ENCODE measurements at regions not wholly inside any gene's neighbourhood (a gene's known extent, or its start where the extent isn't known, plus 50 kb on each side); places are given as distances from the start of the nearest gene placed in this dataset.
"Not testable (repeated sequence)": the region's sequence is repeated elsewhere in the genome, so short reads cannot be mapped to it uniquely, and the experiment has no call there.

GRCh38 chr7:25598765-25599164 lies 370.5 kb upstream of the NPVF start:
- TF ChIP-seq POLR2AphosphoS5 (IDR thresholded peaks at IDR 0.05) (no peak), EP300 (IDR thresholded peaks at IDR 0.05) (no peak)
- H3K36me3 ChIP-seq: no peaks in the 10 kb centered on the region
- no peak overlapping the region for H3K4me3 ChIP-seq
- H3K4me1 ChIP-seq: peaks cover 0 to 9% (median 0%) of the 10 kb centered on the region in 4 donors
- intact Hi-C loops (cut with DNase I): no loop called here
- no peaks in the 10 kb centered on the region for H3K9me3 ChIP-seq
- no peak overlapping the region for H3K27ac ChIP-seq (replicated peaks in 1 of 4)
- no peaks in the 10 kb centered on the region for H3K27me3 ChIP-seq
- 90% methylated on average over 5 of the region's 5 CpGs for WGBS
- DNase-seq (ENCODE audit: extremely low spot score): peak; percentile 74

DNA sequence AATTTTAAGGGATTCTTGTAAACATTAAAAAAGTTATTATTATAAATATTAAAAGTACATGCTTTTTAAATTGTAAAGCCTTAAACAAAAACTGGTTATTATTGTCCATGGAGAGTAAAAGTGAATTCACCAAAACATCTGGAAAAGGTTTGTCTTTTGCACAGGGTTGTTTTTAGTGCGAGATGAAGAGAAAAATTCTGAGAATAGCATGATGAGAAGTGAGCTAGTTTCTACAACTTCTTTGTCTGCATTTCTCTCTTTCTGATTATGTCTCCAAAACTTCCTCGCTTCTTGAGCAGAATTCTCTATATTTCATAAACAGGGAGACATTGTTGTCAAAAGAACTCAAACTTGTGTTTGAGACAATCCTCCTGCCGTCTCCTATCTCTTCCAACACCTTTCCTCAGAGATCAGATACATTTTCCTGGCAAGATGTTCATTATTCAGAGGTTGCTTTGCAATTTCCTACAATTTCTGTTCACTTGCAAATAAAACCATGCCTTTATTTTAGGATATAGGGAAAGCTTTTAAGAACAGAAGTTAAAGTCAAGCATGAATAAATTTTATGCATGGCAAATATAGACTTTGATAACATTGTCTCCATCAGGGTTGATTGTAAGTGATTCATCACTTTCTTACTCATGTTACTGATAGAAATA lies 372.1 kb upstream of the NPVF start:
- TF ChIP-seq EP300 (IDR thresholded peaks at IDR 0.05) (no peak), POLR2AphosphoS5 (IDR thresholded peaks at IDR 0.05) (no peak), POLR2A (IDR thresholded peaks at IDR 0.05; ENCODE audit: low read depth) (no peak)
- TF ChIP-seq, protein P1, sequence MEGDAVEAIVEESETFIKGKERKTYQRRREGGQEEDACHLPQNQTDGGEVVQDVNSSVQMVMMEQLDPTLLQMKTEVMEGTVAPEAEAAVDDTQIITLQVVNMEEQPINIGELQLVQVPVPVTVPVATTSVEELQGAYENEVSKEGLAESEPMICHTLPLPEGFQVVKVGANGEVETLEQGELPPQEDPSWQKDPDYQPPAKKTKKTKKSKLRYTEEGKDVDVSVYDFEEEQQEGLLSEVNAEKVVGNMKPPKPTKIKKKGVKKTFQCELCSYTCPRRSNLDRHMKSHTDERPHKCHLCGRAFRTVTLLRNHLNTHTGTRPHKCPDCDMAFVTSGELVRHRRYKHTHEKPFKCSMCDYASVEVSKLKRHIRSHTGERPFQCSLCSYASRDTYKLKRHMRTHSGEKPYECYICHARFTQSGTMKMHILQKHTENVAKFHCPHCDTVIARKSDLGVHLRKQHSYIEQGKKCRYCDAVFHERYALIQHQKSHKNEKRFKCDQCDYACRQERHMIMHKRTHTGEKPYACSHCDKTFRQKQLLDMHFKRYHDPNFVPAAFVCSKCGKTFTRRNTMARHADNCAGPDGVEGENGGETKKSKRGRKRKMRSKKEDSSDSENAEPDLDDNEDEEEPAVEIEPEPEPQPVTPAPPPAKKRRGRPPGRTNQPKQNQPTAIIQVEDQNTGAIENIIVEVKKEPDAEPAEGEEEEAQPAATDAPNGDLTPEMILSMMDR (IDR thresholded peaks at IDR 0.05): no peak
- no peak for DNase-seq (ENCODE audit: extremely low spot score)
- no peak overlapping the region for H3K27ac ChIP-seq (replicated peaks in 1 of 4)
- H3K36me3 ChIP-seq: no peaks in the 10 kb centered on the region
- intact Hi-C loops (cut with DNase I): no loop called here
- H3K4me1 ChIP-seq: peaks cover 0 to 9% (median 0%) of the 10 kb centered on the region in 4 donors
- no peak overlapping the region for H3K4me3 ChIP-seq
- H3K9me3 ChIP-seq: no peaks in the 10 kb centered on the region
- no peaks in the 10 kb centered on the region for H3K27me3 ChIP-seq
- WGBS: 69% methylated on average over 3 of the region's 3 CpGs

GRCh38 chr7:25602730-25603426 lies 374.6 kb upstream of the NPVF start:
- DNase-seq (ENCODE audit: extremely low spot score); intact Hi-C loops (cut with DNase I); H3K4me1 ChIP-seq; H3K9me3 ChIP-seq; H3K27me3 ChIP-seq; H3K36me3 ChIP-seq: not testable (repeated sequence)
- TF ChIP-seq, protein P1 (IDR thresholded peaks at IDR 0.05): peak in 1 of 3 experiments; percentile 9
- 23% methylated on average over 11 of the region's 30 CpGs for WGBS
- H3K4me3 ChIP-seq: peak overlapping the region; percentile 41 to 57 (median 46)
- H3K27ac ChIP-seq (replicated peaks in 1 of 4): peak overlapping the region in 2 of 4 donors; percentile 10 to 41

DNA sequence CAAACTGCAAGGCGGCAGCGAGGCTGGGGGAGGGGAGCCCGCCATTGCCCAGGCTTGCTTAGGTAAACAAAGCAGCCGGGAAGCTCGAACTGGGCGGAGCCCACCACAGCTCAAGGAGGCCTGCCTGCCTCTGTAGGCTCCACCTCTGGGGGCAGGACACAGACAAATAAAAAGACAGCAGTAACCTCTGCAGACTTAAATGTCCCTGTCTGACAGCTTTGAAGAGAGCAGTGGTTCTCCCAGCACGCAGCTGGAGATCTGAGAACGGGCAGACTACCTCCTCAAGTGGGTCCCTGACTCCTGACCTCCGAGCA lies 375.1 kb upstream of the NPVF start:
- H3K36me3 ChIP-seq; H3K9me3 ChIP-seq; DNase-seq (ENCODE audit: extremely low spot score); H3K27me3 ChIP-seq; H3K4me1 ChIP-seq; intact Hi-C loops (cut with DNase I): not testable (repeated sequence)
- Histone ChIP-seq H3K4me3 (peak overlapping the region; percentile 41 to 57 (median 46)), H3K27ac (replicated peaks in 1 of 4) (peak overlapping the region in 1 of 4 donors; percentile 10)
- no CpG with 5 or more reads among the region's 9 CpGs for WGBS

- intact Hi-C loops (cut with DNase I): no loop called here
- Histone ChIP-seq H3K36me3 (no peaks in the 10 kb centered on the region), H3K4me3 (no peak overlapping the region), H3K4me1 (peaks cover 0 to 13% (median 4%) of the 10 kb centered on the region in 4 donors), H3K9me3 (peaks cover 0 to 20% (median 16%) of the 10 kb centered on the region in 4 donors), H3K27ac (replicated peaks in 1 of 4) (no peak overlapping the region), H3K27me3 (no peaks in the 10 kb centered on the region)
- DNase-seq (ENCODE audit: extremely low spot score): no peak
- 88% methylated on average over 4 of the region's 4 CpGs for WGBS
- no peak for TF ChIP-seq POLR2A (IDR thresholded peaks at IDR 0.05; ENCODE audit: low read depth)
Observed at GRCh38 chr7:25611196-25611595, 382.9 kb upstream of the NPVF start.

DNA sequence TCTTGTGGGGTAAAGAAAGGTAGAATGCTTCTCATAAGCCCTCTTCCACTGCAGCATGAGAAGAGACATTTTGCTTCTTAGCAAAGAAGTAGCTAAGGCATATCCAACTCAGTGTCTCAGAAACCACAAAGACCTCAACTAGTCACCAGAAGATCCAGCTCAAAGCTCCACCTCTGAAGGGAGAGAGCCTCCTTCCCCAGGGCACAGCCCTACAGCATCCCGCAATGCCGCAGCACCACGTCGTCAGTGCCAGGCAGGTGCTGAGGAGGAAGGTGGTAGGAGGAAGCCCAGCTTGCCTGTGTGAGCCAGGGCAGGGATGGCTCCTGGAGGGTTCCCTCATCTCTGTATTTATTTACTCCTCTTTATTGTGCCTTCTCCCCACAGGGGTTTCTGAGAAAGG lies 385.6 kb upstream of the NPVF start:
- Histone ChIP-seq H3K4me1 (peaks cover 7 to 19% (median 12%) of the 10 kb centered on the region in 4 donors), H3K4me3 (no peak overlapping the region), H3K27me3 (no peaks in the 10 kb centered on the region), H3K27ac (replicated peaks in 1 of 4) (no peak overlapping the region), H3K9me3 (peaks cover 0 to 20% (median 16%) of the 10 kb centered on the region in 4 donors), H3K36me3 (no peaks in the 10 kb centered on the region)
- intact Hi-C loops (cut with DNase I): no loop called here
- DNase-seq (ENCODE audit: extremely low spot score): peak; percentile 53
- TF ChIP-seq POLR2A (IDR thresholded peaks at IDR 0.05; ENCODE audit: low read depth) (no peak), POLR2AphosphoS5 (IDR thresholded peaks at IDR 0.05) (no peak), EP300 (IDR thresholded peaks at IDR 0.05) (no peak)
- TF ChIP-seq, protein P1 (IDR thresholded peaks at IDR 0.05): no peak
- 91% methylated on average over 4 of the region's 4 CpGs for WGBS
